Memory B cell (primary cell): ENCODE measurements at regions not wholly inside any gene's neighbourhood (a gene's known extent, or its start where the extent isn't known, plus 50 kb on each side); places are given as distances from the start of the nearest gene placed in this dataset.

Experiments
- ATAC-seq: fragments of 150-1000 bp; cut with Tn5 transposase; 2 replicates; pipeline ENCODE4 v1.10.0; 2021; ENCODE audit warnings: low read depth, mild to moderate bottlenecking, moderate library complexity
- DNase-seq, 2 donors: peaks; one replicate each; pipeline ENCODE4 v3.0.0; 2022; ENCODE audit warnings: low spot score in 2 of 2
- H3K27ac Mint-ChIP-seq: one replicate; pipeline ENCODE4 v1.8.0; 2022; ENCODE audit warnings: mild to moderate bottlenecking, moderate library complexity, mixed read lengths
- H3K27me3 Mint-ChIP-seq: one replicate; pipeline ENCODE4 v1.8.0; 2022; ENCODE audit warnings: mixed read lengths
- H3K36me3 Mint-ChIP-seq: one replicate; pipeline ENCODE4 v1.8.0; 2022; ENCODE audit warnings: mild to moderate bottlenecking, mixed read lengths
- H3K4me1 Mint-ChIP-seq: one replicate; pipeline ENCODE4 v1.8.0; 2022; ENCODE audit warnings: mixed read lengths
- H3K4me3 Mint-ChIP-seq: one replicate; pipeline ENCODE4 v1.8.0; 2022; ENCODE audit warnings: mild to moderate bottlenecking, moderate library complexity, mixed read lengths
- H3K9me3 Mint-ChIP-seq: one replicate; pipeline ENCODE4 v1.8.0; 2022; ENCODE audit warnings: mixed read lengths

GRCh38 chr2:121033461-121033996 is 251.5 kb downstream of the TFCP2L1 start:
- ATAC-seq (no peak), DNase-seq (no peak)
- no peak overlapping the region for H3K4me3 Mint-ChIP-seq
- peaks cover 9% of the 10 kb centered on the region for H3K27me3 Mint-ChIP-seq
- no peaks in the 10 kb centered on the region for H3K9me3 Mint-ChIP-seq
- no peaks in the 10 kb centered on the region for H3K4me1 Mint-ChIP-seq
- H3K27ac Mint-ChIP-seq = no peak overlapping the region
- no peaks in the 10 kb centered on the region for H3K36me3 Mint-ChIP-seq

- no peaks in the 10 kb centered on the region for H3K9me3 Mint-ChIP-seq
- ATAC-seq = no peak
- no peaks in the 10 kb centered on the region for H3K4me1 Mint-ChIP-seq
- DNase-seq = no peak
- H3K27ac Mint-ChIP-seq = no peak overlapping the region
- H3K27me3 Mint-ChIP-seq = peaks cover 9% of the 10 kb centered on the region
- H3K36me3 Mint-ChIP-seq = no peaks in the 10 kb centered on the region
- H3K4me3 Mint-ChIP-seq = no peak overlapping the region
Observed at GRCh38 chr2:121034551-121034950, 250.5 kb downstream of the TFCP2L1 start.

DNA sequence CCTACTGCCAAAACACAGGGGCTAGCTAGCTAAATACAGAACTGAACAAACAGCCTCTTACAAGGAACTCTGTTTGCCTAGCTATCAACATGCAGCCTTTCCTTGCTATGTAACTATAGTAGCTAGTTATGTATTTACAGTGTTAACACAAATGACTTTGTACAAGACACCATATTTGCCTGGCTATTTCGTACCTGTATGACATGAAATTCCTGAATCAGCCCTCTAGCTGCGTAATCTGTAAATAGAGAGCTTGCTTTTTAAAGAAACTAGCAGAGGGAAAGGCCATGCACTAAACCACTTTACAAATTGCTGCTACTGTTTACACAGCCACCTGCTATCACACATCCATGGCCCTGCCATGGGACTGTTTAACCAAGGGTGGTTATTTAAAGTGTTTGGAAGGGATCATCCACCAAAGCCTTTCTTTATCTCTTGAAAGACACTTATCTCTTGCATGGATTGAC is 248.7 kb downstream of the TFCP2L1 start:
- ATAC-seq = no peak
- Mint-ChIP-seq H3K4me1 (no peaks in the 10 kb centered on the region), H3K9me3 (no peaks in the 10 kb centered on the region), H3K4me3 (no peak overlapping the region), H3K36me3 (no peaks in the 10 kb centered on the region), H3K27me3 (peaks cover 7% of the 10 kb centered on the region), H3K27ac (no peak overlapping the region)
- no peak for DNase-seq

DNA sequence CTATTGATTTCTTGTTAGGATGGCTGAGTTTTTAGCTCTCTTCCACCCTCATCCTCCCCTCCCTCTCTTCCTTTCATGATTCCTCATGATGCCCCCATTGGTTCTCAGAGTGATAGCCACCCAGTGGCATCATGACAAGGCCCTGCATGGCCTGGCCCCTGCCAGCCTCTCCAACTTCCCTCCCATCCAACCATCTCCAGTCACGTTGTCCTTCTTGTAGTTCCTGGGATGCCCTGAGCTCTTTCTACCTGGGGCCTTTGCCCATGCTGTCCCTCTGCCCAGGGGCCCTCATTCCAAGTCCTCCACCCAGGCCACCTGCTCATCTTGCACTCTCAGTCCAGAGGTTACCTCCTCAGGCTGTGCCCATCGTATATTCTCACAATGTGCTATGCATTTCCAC is 247.5 kb downstream of the TFCP2L1 start:
- DNase-seq (no peak), ATAC-seq (no peak)
- H3K4me3 Mint-ChIP-seq = no peak overlapping the region
- H3K27me3 Mint-ChIP-seq = peaks cover 7% of the 10 kb centered on the region
- no peaks in the 10 kb centered on the region for H3K9me3 Mint-ChIP-seq
- no peaks in the 10 kb centered on the region for H3K36me3 Mint-ChIP-seq
- no peak overlapping the region for H3K27ac Mint-ChIP-seq
- H3K4me1 Mint-ChIP-seq = no peaks in the 10 kb centered on the region

- Mint-ChIP-seq H3K27ac (no peak overlapping the region), H3K27me3 (peaks cover 7% of the 10 kb centered on the region), H3K4me3 (no peak overlapping the region), H3K9me3 (no peaks in the 10 kb centered on the region), H3K36me3 (no peaks in the 10 kb centered on the region), H3K4me1 (no peaks in the 10 kb centered on the region)
- DNase-seq = no peak
- ATAC-seq = no peak
Observed at GRCh38 chr2:121038031-121038430, 247.0 kb downstream of the TFCP2L1 start.

GRCh38 chr2:121038431-121038830 is 246.6 kb downstream of the TFCP2L1 start:
- Mint-ChIP-seq H3K36me3 (no peaks in the 10 kb centered on the region), H3K9me3 (no peaks in the 10 kb centered on the region), H3K27ac (no peak overlapping the region), H3K4me3 (no peak overlapping the region), H3K27me3 (peaks cover 7% of the 10 kb centered on the region), H3K4me1 (no peaks in the 10 kb centered on the region)
- no peak for ATAC-seq
- DNase-seq = no peak

DNA sequence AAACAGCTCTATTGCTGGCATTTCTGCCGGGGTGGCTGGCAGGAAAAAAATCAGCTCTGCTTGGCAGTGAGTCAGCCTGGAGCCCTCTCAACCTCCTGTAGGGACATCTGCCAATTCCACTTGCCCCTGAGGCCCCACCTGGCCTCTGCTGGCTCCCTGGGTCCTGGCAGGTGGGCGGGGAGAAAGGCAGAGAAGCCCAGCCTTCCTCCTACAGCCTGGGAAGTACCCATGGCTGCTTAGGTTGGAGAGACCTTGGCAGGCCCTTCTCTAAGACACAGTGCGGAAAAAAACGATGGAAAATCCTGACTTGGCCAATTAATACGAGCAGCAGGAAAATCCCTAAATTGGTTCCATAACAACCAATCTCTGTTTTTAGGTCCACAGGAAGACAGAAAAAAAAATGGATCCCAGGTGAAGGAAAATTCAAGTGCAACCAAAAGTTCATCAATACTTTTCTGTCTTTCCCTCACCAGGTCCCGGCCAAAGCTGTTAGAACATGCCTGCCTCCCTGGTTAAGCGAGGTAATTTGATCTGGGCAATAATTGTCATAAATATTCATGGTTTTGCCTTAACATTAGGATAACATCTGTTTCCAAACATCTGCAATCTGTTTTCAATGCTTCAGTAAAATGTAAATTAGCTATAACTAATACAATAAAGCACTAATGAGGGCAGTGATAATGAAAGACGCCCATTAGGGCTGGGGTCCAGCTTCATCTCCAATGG is 245.9 kb downstream of the TFCP2L1 start:
- H3K27ac Mint-ChIP-seq = no peak overlapping the region
- H3K27me3 Mint-ChIP-seq = peaks cover 7% of the 10 kb centered on the region
- DNase-seq (no peak), ATAC-seq (no peak)
- H3K9me3 Mint-ChIP-seq = no peaks in the 10 kb centered on the region
- H3K4me3 Mint-ChIP-seq = no peak overlapping the region
- no peaks in the 10 kb centered on the region for H3K4me1 Mint-ChIP-seq
- H3K36me3 Mint-ChIP-seq = no peaks in the 10 kb centered on the region

GRCh38 chr2:121039679-121040078 is 245.3 kb downstream of the TFCP2L1 start:
- H3K27ac Mint-ChIP-seq = no peak overlapping the region
- H3K4me1 Mint-ChIP-seq = no peaks in the 10 kb centered on the region
- no peak for ATAC-seq
- no peaks in the 10 kb centered on the region for H3K9me3 Mint-ChIP-seq
- H3K27me3 Mint-ChIP-seq = peaks cover 7% of the 10 kb centered on the region
- no peaks in the 10 kb centered on the region for H3K36me3 Mint-ChIP-seq
- DNase-seq = no peak
- no peak overlapping the region for H3K4me3 Mint-ChIP-seq

DNA sequence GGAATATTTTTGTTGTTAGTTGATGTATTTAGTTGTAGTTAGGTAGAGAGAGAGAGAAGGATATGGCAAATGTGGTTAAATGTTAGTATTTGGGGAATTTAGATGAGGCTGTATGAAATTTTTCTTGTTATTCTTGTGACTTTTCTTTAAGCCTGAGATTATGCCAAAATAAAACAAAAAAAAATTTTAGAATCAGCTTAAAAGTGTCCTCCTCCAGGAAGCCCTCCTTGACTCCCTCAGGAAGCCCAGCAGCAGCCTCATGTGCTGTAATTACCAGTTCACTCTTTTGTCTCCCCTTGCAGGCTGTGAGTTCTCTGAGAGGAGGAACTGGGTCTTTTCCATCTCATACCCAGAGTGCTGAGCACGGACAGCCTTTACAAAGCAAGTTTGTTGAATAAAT is 243.5 kb downstream of the TFCP2L1 start:
- no peak for ATAC-seq

GRCh38 chr2:121043061-121043826 is 241.8 kb downstream of the TFCP2L1 start:
- DNase-seq (no peak), ATAC-seq (no peak)
- no peaks in the 10 kb centered on the region for H3K27me3 Mint-ChIP-seq
- H3K36me3 Mint-ChIP-seq = no peaks in the 10 kb centered on the region
- no peaks in the 10 kb centered on the region for H3K4me1 Mint-ChIP-seq
- H3K27ac Mint-ChIP-seq = no peak overlapping the region
- H3K4me3 Mint-ChIP-seq = no peak overlapping the region
- H3K9me3 Mint-ChIP-seq = no peaks in the 10 kb centered on the region

More for the DNA sequence above, 243.5 kb downstream of the TFCP2L1 start:
- Mint-ChIP-seq H3K27me3 (peaks cover 5% of the 10 kb centered on the region), H3K9me3 (no peaks in the 10 kb centered on the region), H3K4me3 (no peak overlapping the region), H3K4me1 (no peaks in the 10 kb centered on the region), H3K27ac (no peak overlapping the region), H3K36me3 (no peaks in the 10 kb centered on the region)
- DNase-seq = no peak

- H3K4me3 Mint-ChIP-seq = no peak overlapping the region
- H3K27ac Mint-ChIP-seq = no peak overlapping the region
- DNase-seq (no peak), ATAC-seq (no peak)
- H3K9me3 Mint-ChIP-seq = no peaks in the 10 kb centered on the region
- H3K36me3 Mint-ChIP-seq = no peaks in the 10 kb centered on the region
- no peaks in the 10 kb centered on the region for H3K4me1 Mint-ChIP-seq
- no peaks in the 10 kb centered on the region for H3K27me3 Mint-ChIP-seq
Observed at GRCh38 chr2:121043827-121044222, 241.2 kb downstream of the TFCP2L1 start.

- Mint-ChIP-seq H3K4me1 (no peaks in the 10 kb centered on the region), H3K9me3 (no peaks in the 10 kb centered on the region), H3K36me3 (no peaks in the 10 kb centered on the region), H3K4me3 (no peak overlapping the region), H3K27ac (no peak overlapping the region), H3K27me3 (no peaks in the 10 kb centered on the region)
- ATAC-seq (no peak), DNase-seq (no peak)
Observed at GRCh38 chr2:121044412-121044811, 240.6 kb downstream of the TFCP2L1 start.

- H3K27me3 Mint-ChIP-seq = peaks cover 1% of the 10 kb centered on the region
Observed at GRCh38 chr2:121045245-121045644, 239.8 kb downstream of the TFCP2L1 start.

DNA sequence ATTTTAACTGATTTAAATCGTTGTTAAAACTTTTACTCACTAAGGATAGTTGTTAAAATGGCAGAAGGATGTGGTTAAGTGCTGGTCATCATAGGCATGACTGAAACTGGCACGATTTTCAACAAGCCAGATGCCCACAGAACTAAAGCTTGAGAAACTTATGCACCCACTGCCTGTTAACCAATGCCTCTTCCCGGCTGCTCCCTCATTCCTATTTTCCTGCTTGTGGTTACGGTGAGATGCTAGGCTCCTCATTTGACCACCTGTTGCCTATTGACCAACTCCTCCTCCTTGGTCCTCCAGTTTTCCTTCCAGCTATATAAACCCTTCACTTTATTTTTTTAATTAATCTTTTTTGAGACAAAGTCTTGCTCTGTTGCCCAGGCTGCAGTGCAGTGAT is 238.7 kb downstream of the TFCP2L1 start:
- no peak for DNase-seq
- Mint-ChIP-seq H3K4me3 (no peak overlapping the region), H3K27me3 (peaks cover 1% of the 10 kb centered on the region), H3K27ac (no peak overlapping the region), H3K36me3 (no peaks in the 10 kb centered on the region), H3K9me3 (no peaks in the 10 kb centered on the region), H3K4me1 (no peaks in the 10 kb centered on the region)
- no peak for ATAC-seq

More at GRCh38 chr2:121045245-121045644, 239.8 kb downstream of the TFCP2L1 start:
- no peak for DNase-seq
- H3K27ac Mint-ChIP-seq = no peak overlapping the region
- H3K4me1 Mint-ChIP-seq = no peaks in the 10 kb centered on the region
- no peaks in the 10 kb centered on the region for H3K36me3 Mint-ChIP-seq
- H3K4me3 Mint-ChIP-seq = no peak overlapping the region
- ATAC-seq = no peak
- H3K9me3 Mint-ChIP-seq = no peaks in the 10 kb centered on the region
